Lung microvascular endothelial cell (primary cell): ENCODE measurements at regions not wholly inside any gene's neighbourhood (a gene's known extent, or its start where the extent isn't known, plus 50 kb on each side); places are given as distances from the start of the nearest gene placed in this dataset.
"Not testable (repeated sequence)": the region's sequence is repeated elsewhere in the genome, so short reads cannot be mapped to it uniquely, and the experiment has no call there.

ENCODE experiments used
- DNase-seq, 2 donors: peaks; one replicate each; pipeline versions ENCODE4 v3.0.0 to v3.0.0-alpha.2; 2010; ENCODE audit warnings: low read depth in 2 of 2

DNA sequence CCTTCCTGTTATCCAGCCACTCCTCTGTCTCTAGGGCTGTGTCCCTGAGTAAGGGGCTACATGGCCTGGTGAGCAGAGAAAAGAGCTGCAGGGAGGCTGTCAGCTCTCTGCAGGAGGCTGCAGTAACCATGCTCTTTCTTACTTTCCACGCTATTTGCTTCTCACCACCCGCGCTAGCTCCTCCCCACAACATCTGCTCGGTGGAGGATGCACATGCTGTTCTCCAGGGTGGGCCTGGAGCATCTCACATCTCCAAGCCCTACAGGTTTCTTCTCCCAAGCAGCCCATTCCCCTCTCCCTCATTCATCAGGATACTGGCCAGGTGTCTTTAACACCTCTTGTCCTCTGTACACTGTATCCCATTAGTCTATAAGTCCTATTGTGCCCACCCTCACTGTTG, 103.8 kb downstream of the IER5 start:
- DNase-seq, result no peak

DNA sequence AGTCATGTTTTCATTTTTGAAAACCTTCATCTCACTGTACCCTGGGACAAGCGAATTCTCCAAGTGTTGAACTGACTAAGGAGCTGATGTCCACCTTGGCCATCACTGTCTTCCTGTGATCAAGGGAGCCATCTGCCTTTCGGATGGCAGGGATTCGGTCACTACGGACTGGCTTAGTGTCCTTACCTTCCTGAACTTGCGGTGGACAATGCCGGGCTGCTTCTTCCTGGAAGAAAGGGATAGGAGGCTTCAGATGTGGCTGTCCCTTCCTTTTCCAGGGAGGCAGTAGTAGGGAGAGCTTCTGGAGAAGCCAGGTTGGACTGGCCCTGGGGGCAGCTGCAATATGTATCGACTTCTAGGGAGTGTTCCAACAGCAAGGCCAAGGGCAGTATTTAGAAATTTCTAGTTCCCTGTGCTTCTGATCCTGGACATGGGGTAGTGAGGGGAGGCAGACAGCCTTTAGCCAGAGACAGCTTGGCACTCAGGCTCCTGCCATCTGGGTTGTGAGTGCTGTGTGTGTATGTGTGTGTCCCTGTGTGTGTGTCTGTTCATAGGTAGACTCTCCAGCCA, 114.6 kb downstream of the IER5 start:
- DNase-seq, result no peak

DNA sequence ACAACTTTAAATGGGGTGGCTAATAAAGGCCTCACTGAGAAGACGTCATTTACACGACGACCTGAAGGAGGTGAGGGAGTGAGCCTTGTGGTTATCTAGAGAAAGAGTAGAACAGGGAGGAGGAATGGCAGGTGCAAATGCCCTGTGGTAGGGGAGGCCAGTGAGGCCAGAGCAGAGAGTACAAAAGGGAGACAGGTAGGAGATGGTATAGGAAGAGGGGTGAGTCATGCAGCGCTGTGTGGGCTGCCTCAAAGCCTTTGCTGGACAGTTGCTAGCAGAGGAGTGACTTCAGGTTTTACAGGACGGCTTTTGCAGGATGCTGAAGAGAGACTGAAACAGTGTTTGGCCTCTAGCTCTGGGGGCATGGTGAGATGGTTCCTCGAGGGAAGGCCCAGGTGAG, 116.0 kb downstream of the IER5 start:
- no peak for DNase-seq

DNA sequence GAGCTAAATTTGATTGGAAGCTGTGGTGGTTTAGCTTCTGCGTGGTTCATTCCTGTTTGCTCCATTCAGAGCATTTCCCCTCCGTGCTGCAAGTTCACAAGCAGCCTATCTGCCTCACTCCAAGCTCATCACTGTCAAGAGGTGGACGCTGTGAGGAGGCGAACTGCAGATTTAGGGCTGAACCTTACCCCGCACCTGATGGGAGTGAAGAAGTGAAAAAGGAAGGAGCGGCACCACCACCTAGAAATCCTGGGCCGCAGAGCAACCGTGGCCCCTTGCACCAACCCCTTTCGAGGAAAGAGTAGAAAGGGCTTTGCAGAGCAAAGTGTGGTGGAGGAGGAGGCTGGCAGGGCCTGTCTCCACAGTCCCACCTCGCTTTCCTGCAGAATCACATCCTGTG, 117.4 kb downstream of the IER5 start:
- DNase-seq, result no peak

DNA sequence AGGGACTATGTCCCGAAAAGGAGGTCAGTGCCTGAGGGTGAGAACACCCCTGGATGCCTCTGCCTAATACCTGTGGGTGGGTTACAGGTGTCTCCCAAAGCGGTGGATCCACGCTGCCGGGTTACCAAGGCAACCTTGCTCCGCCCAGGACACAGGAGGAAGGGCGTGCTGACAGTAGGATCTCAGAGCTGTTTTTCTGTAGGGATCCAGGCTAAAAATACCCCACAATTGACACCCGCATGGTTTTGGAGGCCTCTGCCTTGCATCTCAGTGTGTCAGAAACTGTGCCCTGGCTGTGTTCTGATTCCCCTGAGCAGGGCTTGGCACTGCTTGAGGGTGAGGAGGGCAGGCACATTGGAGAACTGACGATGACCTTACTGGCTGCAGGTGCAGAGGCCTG, 118.0 kb downstream of the IER5 start:
- DNase-seq, result no peak

DNA sequence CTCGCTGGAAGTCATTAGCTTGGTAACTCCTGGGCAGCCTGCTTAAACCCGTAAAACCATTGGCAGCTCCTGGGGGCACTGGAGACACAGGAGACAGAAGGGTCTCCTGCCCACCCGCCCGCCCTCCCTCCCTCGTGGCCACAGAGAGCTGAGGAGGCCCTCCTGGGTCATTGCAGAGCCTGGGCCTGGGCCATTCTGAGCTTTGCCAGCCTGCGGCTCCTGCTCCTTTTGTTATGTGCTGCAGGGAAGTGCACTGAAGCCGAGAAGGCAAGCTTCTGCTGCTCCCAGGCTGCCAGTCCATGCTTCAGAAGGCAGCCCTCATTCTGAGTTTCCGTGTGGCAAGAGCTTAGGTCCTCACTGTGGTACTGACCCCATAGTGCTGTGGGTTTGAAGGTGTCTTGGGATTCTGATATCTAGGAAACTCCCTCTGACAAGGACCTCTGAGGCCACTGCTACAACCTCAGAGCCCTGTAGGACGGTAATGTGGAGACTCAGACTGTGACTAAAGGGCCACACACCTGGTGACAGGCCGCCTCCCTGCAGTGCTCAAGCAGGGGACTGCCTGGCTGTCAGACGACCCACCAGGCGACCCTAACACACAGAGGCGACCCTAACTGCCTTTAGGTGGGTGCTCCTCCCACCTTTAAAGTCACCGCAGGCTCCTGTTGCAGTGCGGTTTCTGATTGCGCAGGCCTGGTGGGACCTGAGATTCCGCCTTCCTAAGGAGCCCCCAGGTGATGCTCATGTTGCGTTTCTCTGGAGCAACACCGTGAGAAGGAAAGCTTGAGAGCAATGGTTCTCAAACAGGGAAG, 118.7 kb downstream of the IER5 start:
- DNase-seq, result no peak

DNA sequence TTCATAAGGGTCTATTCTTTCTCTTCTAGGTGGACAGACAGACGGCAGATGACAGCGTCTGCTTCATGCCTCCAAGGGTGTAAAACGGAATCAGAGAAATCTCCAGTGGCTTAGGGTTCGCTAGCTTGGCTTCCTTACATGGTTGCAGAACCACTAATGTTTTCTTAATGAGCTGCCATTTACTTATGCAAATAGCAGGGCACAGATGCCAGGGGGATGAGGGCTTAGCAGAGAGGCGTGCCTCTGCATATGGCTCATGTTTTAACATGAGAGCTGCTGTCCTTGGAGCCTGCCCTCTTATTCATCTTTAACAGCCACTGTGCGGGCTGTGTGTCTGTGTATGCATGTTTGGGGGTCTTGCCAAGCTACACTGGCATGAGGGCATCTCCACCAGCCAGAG, 119.6 kb downstream of the IER5 start:
- DNase-seq, result no peak

DNA sequence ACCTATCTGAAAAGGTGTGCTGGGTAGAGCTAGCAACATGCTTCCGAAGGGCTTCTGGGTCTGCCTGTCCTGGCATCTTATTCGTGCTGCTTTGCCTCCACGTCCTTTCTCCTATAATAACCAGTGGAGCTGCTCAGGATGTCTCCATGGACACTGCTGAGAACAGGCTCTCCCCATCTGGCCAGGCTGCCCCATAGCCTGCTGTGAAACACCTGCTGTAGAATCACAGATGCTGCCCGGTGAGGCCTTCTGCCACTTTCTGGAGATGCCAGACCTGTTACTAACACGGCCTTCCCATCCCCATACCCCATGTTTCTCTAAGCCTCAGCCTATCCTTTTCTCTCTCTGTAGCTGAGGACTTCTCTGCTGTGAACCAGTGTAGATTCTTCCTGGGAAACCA, 120.5 kb downstream of the IER5 start:
- DNase-seq, result no peak

DNA sequence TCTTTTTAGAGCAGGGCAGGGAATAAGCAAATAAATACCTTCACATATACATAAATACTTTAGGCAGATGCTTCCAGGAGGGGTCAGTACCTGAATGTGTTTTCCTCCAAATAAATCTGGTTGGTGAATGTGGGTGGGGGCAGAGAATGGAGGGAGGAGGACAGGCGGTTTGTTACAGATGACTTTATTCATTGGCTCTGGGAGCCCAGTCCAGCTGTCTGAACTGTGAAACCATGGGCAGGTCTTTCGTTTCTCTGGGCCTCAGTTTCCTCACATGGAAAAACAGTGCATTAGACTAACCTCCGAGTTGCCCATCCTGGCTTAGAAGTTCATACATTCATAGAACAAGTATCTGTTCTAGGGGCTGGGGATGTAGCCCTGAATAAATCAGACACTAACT, 124.6 kb downstream of the IER5 start:
- no peak for DNase-seq

DNA sequence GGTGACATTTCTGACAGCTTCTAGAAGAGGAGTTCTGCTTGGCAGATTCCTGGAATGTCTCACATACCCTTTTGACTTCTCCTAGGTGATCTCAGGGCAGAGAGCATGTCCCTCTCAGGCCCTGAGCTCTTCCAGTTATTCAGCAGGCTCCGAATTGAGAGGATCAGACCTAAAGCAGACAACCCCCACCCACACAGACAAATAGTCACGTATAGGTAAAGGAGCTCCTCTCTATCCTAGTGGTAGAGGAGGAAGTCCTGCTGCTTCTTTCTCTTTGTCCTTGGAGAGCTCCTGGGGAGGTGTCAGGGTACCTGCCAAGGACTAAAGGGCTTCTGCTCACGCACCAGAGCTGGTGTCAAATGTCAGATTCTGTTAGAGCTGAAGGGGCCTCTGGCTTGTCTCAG, 128.1 kb downstream of the IER5 start:
- DNase-seq, result no peak

DNA sequence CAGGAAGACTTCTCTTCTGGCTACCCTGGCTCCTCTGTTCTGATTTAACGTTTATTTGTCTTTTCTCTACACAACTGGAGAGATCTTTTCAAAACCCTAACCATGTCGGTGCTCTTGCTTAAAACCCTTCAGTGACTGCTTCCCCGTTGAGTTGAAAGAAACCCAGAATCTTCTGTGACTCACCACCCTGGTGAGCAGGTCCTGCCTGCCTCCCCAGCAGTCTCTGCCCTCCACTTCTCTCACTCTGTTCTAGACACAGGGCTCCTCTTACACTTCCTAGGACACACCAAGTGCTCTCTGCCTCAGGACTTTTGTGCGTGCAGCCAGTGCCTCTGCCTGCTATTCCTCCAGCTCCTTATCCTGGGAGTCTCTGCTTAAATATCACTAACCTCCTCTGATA, 131.4 kb downstream of the IER5 start:
- DNase-seq, result no peak

DNA sequence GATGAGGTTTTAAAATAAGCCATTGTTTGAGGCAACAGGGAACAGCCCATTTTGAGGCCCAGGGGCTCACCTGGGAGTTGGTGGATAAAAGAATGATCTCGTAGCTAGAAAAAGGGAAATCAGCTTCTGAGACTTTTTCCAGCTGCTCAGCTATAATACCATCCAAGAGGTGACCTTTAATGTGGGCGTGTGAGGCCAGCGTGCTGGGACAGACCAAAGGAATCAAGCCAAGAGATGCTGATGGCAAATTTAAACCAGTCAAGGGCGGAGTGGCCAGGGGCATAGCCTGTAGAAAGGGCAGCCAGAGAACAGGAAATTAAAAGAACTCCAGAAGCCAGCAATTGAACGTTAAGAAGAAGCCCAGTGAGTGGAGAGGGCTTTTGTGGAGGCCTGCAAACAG, 132.6 kb downstream of the IER5 start:
- DNase-seq, result no peak

DNA sequence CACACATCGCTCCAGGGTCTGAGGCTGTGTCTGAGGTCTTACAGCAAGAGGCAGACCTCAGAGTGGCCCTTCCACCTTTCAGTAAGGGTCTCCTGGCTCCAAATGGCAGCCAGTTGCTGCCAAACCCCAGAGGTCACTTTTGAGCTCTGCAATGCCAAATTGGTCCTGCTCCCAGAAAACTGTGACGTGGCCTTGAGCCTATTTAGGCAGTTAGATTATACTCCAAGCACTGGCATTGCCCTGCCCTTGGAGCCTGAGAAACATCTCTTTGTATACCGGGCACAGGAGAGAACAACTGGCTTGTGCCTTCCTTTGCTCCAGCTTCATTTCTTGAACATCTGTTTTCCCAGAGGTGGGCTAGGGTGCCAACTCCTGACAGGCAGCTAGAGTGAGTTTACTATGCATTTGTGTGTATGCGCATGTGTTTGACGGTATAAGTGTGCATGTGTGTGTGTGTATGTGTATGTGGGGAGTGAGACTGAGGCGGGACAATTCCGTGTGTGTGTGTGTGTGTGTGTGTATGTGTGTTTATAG, 134.5 kb downstream of the IER5 start:
- no peak for DNase-seq

DNA sequence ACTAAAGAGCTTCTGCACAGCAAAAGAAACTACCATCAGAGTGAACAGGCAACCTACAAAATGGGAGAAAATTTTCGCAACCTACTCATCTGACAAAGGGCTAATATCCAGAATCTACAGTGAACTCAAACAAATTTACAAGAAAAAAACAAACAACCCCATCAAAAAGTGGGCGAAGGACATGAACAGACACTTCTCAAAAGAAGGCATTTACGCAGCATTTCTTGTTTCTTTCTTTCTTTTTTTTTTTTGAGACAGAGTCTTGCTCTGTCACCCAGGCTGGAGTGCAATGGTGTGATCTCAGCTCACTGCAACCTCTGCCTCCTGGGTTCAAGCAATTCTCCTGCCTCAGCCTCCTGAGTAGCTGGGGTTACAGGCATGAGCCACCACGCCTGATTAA, 138.2 kb downstream of the IER5 start:
- not testable (repeated sequence) for DNase-seq

DNA sequence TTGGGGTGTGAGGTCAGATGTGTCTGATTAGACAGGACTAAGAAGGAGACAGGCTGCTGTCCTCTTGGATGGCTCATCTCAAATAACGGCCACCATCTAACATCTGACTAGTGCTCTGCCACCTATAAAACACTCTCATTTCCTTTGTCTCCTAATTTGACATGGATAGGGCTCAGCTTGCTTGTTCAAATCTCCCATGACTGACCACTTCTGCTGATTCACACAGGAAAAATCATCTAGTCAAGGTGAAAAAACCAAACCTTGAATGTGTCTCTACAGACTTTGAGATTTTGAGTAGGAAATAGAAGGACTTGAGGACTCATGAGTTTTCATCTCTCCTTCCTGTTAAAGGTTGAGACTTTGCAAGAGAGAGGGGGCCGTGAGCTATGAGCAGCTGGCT, 150.6 kb downstream of the IER5 start:
- no peak for DNase-seq

DNA sequence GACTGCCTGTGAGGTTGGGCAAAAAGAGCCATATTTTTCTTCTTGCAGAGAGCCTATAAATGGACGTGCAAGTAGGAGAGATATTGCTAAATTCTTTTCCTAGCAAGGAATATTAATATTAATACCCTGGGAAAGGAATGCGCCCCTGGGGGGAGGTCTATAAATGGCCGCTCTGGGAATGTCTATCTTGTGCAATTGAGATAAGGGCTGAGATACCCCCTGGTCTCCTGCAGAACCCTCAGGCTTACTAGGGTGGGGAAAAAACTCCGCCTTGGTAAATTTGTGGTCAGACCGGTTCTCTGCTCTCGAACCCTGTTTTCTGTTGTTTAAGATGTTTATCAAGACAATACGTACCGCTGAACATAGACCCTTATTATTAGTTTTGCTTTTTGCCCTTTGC, 157.8 kb downstream of the IER5 start:
- DNase-seq, result not testable (repeated sequence)

DNA sequence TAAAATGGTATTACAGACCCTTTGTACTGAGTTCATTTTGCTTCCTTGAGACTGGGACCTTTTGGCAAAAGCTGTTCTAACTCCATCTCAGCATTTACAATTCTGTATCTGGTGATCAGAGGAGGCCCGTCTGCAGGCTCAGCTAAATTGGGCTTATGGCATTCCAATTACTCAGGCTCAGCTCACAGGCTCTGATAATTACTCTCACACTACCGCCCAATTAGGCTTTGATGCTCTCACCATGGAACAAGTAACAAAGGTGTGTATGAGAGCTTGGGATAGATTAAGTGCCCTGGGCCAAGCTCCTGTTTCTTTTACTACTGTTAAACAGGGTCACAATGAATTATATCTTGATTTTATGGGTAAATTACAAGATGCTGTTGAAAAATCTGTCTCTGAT, 159.9 kb downstream of the IER5 start:
- not testable (repeated sequence) for DNase-seq

DNA sequence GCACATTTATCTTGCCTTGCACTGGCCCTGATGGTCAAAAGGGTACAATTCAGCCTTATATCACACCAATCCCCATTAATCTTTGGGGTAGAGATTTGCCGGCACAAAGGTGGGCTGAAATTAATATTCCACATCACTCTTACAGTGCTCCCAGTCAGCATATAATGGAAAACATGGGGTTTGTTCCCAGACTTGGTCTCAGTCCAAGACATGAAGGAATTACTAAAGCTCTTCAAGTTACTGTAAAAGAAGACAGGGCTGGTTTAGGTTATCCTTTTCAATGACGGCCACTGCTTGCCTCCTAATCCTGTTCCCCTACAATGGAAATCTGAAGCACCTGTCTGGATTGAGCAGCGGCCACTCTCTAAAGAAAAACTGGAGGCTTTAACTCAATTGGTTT, 160.7 kb downstream of the IER5 start:
- no peak for DNase-seq

DNA sequence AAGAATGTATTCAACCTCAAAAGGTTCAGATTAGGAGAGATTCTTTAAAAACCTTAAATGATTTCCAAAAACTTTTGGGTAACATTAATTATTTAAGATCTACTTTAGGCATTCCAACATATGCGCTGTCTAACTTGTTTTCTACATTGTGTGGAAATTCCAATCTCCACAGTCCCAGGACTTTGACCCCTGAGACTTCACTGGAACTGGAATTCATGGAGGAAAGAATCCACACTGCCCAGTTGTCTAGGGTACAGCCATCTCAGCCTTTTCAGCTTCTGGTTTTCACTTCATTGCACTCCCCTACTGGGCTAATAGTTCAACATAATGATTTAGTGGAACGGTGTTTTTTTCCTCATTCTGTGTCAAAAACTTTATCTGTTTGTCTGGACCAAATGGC, 161.5 kb downstream of the IER5 start:
- DNase-seq, result peak in 1 of 2 donors; percentile 11

DNA sequence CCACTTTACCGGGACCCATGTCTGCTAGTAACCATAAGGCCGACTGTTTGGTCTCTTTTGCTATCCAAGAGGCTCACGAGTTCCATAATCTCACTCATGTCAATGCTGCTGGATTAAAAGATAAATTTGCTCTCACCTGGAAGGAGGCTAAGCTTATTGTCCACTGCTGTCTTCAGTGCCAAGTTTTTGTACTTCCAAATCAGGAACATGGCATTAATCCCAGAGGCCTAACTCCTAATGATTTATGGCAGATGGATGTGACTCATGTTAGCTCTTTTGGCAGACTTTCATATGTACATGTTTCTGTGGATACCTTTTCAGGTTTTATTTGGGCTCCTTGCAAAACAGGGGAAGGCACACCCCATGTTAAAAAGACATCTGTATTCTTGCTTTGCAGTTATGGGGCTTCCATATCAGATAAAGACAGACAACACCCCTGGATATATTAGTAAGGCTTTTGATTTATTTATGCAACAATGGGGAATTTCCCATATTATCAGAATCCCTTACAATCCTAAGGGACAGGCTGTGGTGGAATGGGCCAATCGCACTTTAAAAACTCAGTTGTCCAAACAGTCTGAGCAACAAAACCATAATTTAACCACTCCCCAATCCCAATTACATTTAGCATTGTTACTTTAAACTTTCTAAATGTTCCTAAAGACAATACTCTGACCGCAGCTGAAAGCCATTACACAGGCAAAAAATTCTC, 162.7 kb downstream of the IER5 start:
- peak; percentile 84 to 88 for DNase-seq

DNA sequence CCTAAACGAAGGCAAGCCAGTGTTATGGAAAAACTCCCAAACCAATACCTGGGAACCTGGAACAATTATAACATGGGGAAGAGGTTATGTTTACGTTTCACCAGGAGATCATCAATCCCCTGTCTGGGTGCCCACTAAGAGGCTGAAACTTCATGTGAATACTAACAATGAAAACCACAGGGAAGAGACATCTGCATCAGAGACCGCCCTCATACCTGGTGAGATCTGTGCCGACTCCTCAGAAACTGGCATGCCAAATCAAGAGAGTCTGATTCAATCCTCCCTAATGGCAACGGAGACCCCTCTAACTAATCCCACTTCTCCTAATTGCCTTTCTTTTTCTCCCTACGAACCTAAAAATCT, 163.2 kb downstream of the IER5 start:
- DNase-seq, result no peak

DNA sequence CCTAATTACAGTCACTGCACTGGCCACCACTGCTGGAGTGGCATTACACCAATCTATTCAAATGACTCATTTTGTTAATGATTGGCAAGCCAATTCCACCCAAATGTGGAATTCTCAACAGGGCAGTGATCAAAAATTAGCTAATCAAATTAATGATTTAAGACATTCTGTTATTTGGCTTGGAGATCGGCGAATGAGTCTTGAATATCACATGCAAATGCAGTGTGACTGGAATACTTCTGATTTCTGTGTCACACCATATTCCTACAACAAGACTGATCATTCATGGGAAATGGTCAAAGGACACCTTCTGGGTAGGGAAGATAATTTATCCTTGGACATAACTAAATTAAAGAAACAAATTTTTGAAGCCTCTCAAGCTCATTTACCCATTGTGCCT, 165.1 kb downstream of the IER5 start:
- DNase-seq, result not testable (repeated sequence)
